ENCODE measurements at regions not wholly inside any gene's neighbourhood (a gene's known extent, or its start where the extent isn't known, plus 50 kb on each side); places are given as distances from the start of the nearest gene placed in this dataset.
A peak's percentile ranks its signal among the peaks of the same experiment; 100 is the strongest.
"Not testable (repeated sequence)": the region's sequence is repeated elsewhere in the genome, so short reads cannot be mapped to it uniquely, and the experiment has no call there.

- no peak for DNase-seq
- Mint-ChIP-seq H3K27ac (no peak overlapping the region), H3K9me3 (no peaks in the 10 kb centered on the region), H3K4me3 (no peak overlapping the region), H3K27me3 (no peaks in the 10 kb centered on the region), H3K4me1 (peaks cover 6% of the 10 kb centered on the region)
- no peak for ATAC-seq
These were observed 99.2 kb upstream of the LYZL2 start for GRCh38 chr10:30728766-30729165.

GRCh38 chr10:30728127-30728526 is 98.6 kb upstream of the LYZL2 start:
- H3K9me3 Mint-ChIP-seq, result no peaks in the 10 kb centered on the region
- H3K4me1 Mint-ChIP-seq, result peaks cover 6% of the 10 kb centered on the region
- no peak overlapping the region for H3K27ac Mint-ChIP-seq
- no peak overlapping the region for H3K4me3 Mint-ChIP-seq
- no peak for DNase-seq
- H3K27me3 Mint-ChIP-seq, result no peaks in the 10 kb centered on the region
- no peak for ATAC-seq

GRCh38 chr10:30727524-30727923 is 98.0 kb upstream of the LYZL2 start:
- no peaks in the 10 kb centered on the region for H3K27me3 Mint-ChIP-seq
- H3K4me3 Mint-ChIP-seq, result no peak overlapping the region
- H3K27ac Mint-ChIP-seq, result peak overlapping the region in 1 of 2 donors; percentile 28
- no peaks in the 10 kb centered on the region for H3K9me3 Mint-ChIP-seq
- ATAC-seq, result no peak
- no peak for DNase-seq
- H3K4me1 Mint-ChIP-seq, result peaks cover 6% of the 10 kb centered on the region

- not testable (repeated sequence) for H3K4me1 Mint-ChIP-seq, H3K9me3 Mint-ChIP-seq, H3K27me3 Mint-ChIP-seq, H3K27ac Mint-ChIP-seq
- DNase-seq, result peak; percentile 78 to 82
- peak overlapping the region in 1 of 2 donors; percentile 53 for H3K4me3 Mint-ChIP-seq
- ATAC-seq, result peak; percentile 94
These were observed 97.3 kb upstream of the LYZL2 start for GRCh38 chr10:30726783-30727414.

- H3K4me3 Mint-ChIP-seq, result no peak overlapping the region
- no peak overlapping the region for H3K27ac Mint-ChIP-seq
- ATAC-seq (no peak), DNase-seq (no peak)
- H3K9me3 Mint-ChIP-seq, result no peaks in the 10 kb centered on the region
- H3K27me3 Mint-ChIP-seq, result no peaks in the 10 kb centered on the region
- H3K4me1 Mint-ChIP-seq, result peaks cover 6% of the 10 kb centered on the region
These were observed 96.1 kb upstream of the LYZL2 start for GRCh38 chr10:30725661-30726060.

GRCh38 chr10:30724296-30724695 is 94.7 kb upstream of the LYZL2 start:
- Mint-ChIP-seq H3K4me1 (peaks cover 6% of the 10 kb centered on the region), H3K9me3 (no peaks in the 10 kb centered on the region), H3K27me3 (no peaks in the 10 kb centered on the region), H3K27ac (no peak overlapping the region), H3K4me3 (no peak overlapping the region)
- DNase-seq (no peak), ATAC-seq (no peak)

- Mint-ChIP-seq H3K9me3 (no peaks in the 10 kb centered on the region), H3K27me3 (no peaks in the 10 kb centered on the region), H3K4me3 (no peak overlapping the region), H3K27ac (peak overlapping the region in 1 of 2 donors; percentile 43), H3K4me1 (peaks cover 6% of the 10 kb centered on the region)
- DNase-seq (no peak), ATAC-seq (no peak)
These were observed 93.5 kb upstream of the LYZL2 start for GRCh38 chr10:30722956-30723620.

GRCh38 chr10:30719832-30720231 is 90.3 kb upstream of the LYZL2 start:
- no peak for ATAC-seq

GRCh38 chr10:30709700-30710358 is 80.3 kb upstream of the LYZL2 start:
- DNase-seq, result no peak
- Mint-ChIP-seq H3K4me3 (no peak overlapping the region), H3K4me1 (peaks cover 27% of the 10 kb centered on the region), H3K27me3 (no peaks in the 10 kb centered on the region), H3K27ac (no peak overlapping the region), H3K9me3 (peaks cover 25% of the 10 kb centered on the region in 2 donors)
- ATAC-seq, result no peak

More at GRCh38 chr10:30719832-30720231, 90.3 kb upstream of the LYZL2 start:
- Mint-ChIP-seq H3K27ac (no peak overlapping the region), H3K9me3 (peaks cover 0 to under 1% of the 10 kb centered on the region in 2 donors), H3K27me3 (no peaks in the 10 kb centered on the region), H3K4me3 (no peak overlapping the region), H3K4me1 (no peaks in the 10 kb centered on the region)
- no peak for DNase-seq

GRCh38 chr10:30709229-30709628 is 79.7 kb upstream of the LYZL2 start:
- no peak for DNase-seq
- no peak overlapping the region for H3K4me3 Mint-ChIP-seq
- no peaks in the 10 kb centered on the region for H3K27me3 Mint-ChIP-seq
- ATAC-seq, result no peak
- H3K27ac Mint-ChIP-seq, result peak overlapping the region in 1 of 2 donors; percentile 54
- H3K4me1 Mint-ChIP-seq, result peaks cover 33% of the 10 kb centered on the region
- H3K9me3 Mint-ChIP-seq, result peaks cover 19 to 20% of the 10 kb centered on the region in 2 donors

- DNase-seq (no peak), ATAC-seq (no peak)
- no peaks in the 10 kb centered on the region for H3K27me3 Mint-ChIP-seq
- H3K9me3 Mint-ChIP-seq, result peaks cover 9 to 10% of the 10 kb centered on the region in 2 donors
- H3K4me3 Mint-ChIP-seq, result no peak overlapping the region
- peaks cover 43% of the 10 kb centered on the region for H3K4me1 Mint-ChIP-seq
- H3K27ac Mint-ChIP-seq, result no peak overlapping the region
These were observed 78.7 kb upstream of the LYZL2 start for GRCh38 chr10:30708234-30708633.

GRCh38 chr10:30706189-30706588 is 76.6 kb upstream of the LYZL2 start:
- ATAC-seq, DNase-seq, H3K9me3 Mint-ChIP-seq, H3K27me3 Mint-ChIP-seq: not testable (repeated sequence)
- Mint-ChIP-seq H3K4me3 (peak overlapping the region; percentile 92 to 93), H3K27ac (peak overlapping the region; percentile 94 to 96), H3K4me1 (peaks cover 61% of the 10 kb centered on the region)

GRCh38 chr10:30705625-30706149 is 76.1 kb upstream of the LYZL2 start:
- Mint-ChIP-seq H3K4me3 (peak overlapping the region; percentile 92 to 93), H3K4me1 (peaks cover 62% of the 10 kb centered on the region), H3K27ac (peak overlapping the region; percentile 96 to 97), H3K9me3 (no peaks in the 10 kb centered on the region), H3K27me3 (no peaks in the 10 kb centered on the region)
- ATAC-seq (no peak), DNase-seq (peak in 1 of 2 donors; percentile 40)

- Mint-ChIP-seq H3K4me3 (peak overlapping the region; percentile 92 to 93), H3K27me3 (no peaks in the 10 kb centered on the region), H3K9me3 (no peaks in the 10 kb centered on the region), H3K4me1 (peaks cover 67% of the 10 kb centered on the region), H3K27ac (peak overlapping the region; percentile 96 to 97)
- peak; percentile 19 for ATAC-seq
- peak; percentile 44 to 55 for DNase-seq
These were observed 75.6 kb upstream of the LYZL2 start for GRCh38 chr10:30705101-30705624.

- ATAC-seq, H3K9me3 Mint-ChIP-seq, H3K27me3 Mint-ChIP-seq: not testable (repeated sequence)
- peak overlapping the region; percentile 96 to 97 for H3K27ac Mint-ChIP-seq
- DNase-seq, result peak; percentile 39 to 67
- peaks cover 72% of the 10 kb centered on the region for H3K4me1 Mint-ChIP-seq
- peak overlapping the region; percentile 92 to 93 for H3K4me3 Mint-ChIP-seq
These were observed 75.1 kb upstream of the LYZL2 start for GRCh38 chr10:30704601-30705100.
